ENCODE measurements at regions not wholly inside any gene's neighbourhood (a gene's known extent, or its start where the extent isn't known, plus 50 kb on each side); places are given as distances from the start of the nearest gene placed in this dataset.
"Not testable (repeated sequence)": the region's sequence is repeated elsewhere in the genome, so short reads cannot be mapped to it uniquely, and the experiment has no call there.

DNA sequence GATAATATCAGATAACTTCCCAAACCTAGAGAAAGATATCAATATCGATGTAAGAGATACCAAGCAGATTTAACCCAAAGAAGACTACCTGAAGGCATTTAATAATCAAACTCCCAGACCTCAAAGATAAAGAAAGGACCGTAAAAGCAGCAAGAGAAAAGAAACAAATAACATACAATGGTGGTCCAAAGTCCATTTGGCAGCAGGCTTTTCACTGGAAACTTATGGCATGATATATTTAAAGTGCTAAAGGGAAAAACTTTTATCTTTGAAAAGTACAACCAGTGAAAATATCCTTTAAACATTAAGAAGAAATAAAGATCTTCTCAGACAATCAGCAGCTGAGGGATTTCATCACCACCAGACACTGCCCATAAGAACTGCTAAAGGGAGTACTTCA lies 812.7 kb upstream of the ADAMTS5 start:
- WGBS, 3 donors: 93 to 97% (median 94%) methylated on average over 2 of the region's 2 CpGs
- Histone ChIP-seq H3K36me3 (ENCODE audit: insufficient read depth in 1 of 2, low read depth in 1 of 2) (no peaks in the 10 kb centered on the region), H3K4me3 (no peak overlapping the region), H3K9me3 (no peaks in the 10 kb centered on the region), H3K27me3 (ENCODE audit: insufficient read depth in 3 of 3, low read length in 2 of 3) (no peaks in the 10 kb centered on the region), H3K27ac (no peak overlapping the region), H3K4me1 (no peaks in the 10 kb centered on the region)
- TF ChIP-seq, protein P1, sequence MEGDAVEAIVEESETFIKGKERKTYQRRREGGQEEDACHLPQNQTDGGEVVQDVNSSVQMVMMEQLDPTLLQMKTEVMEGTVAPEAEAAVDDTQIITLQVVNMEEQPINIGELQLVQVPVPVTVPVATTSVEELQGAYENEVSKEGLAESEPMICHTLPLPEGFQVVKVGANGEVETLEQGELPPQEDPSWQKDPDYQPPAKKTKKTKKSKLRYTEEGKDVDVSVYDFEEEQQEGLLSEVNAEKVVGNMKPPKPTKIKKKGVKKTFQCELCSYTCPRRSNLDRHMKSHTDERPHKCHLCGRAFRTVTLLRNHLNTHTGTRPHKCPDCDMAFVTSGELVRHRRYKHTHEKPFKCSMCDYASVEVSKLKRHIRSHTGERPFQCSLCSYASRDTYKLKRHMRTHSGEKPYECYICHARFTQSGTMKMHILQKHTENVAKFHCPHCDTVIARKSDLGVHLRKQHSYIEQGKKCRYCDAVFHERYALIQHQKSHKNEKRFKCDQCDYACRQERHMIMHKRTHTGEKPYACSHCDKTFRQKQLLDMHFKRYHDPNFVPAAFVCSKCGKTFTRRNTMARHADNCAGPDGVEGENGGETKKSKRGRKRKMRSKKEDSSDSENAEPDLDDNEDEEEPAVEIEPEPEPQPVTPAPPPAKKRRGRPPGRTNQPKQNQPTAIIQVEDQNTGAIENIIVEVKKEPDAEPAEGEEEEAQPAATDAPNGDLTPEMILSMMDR (IDR thresholded peaks at IDR 0.05): no peak
- ATAC-seq (no peak), DNase-seq (no peak)
- intact Hi-C loops (cut with DNase I): no loop called here

DNA sequence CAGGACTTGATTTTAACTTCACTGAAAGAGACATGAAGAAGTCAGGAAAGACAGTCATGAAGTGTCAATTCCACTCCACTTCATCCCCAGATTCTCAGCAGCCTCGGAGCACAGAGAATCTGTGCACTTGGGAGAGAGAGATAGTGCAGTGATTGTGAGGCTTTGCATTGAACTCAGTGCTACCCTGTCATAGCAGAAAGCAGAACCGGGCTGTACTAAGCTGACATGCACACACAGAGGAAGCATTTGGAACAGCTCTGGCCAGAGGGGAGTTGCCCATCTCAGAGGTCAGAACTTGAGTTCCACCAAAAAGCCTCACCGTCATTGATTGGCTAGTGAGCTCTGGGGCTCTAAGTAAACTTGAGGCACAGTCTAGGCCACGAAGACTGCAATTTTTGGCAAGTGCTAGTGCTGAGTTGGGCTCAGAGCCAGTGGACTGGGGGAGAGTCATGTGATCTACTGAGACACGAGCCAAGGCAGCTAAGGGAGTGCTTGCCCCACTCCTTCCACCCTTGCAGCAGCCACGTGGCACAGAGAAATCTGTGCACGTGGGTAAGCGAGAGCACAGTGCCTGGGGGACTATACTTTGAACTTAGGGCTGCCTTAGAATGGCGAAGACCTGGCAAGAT lies 810.2 kb upstream of the ADAMTS5 start:
- peak in 1 of 2 donors; percentile 42 for DNase-seq
- no peak for ATAC-seq
- no peak overlapping the region for H3K4me3 ChIP-seq
- 48 to 54% (median 53%) methylated on average over 9 of the region's 9 CpGs for WGBS, 3 donors
- no peak overlapping the region for H3K27ac ChIP-seq
- H3K9me3 ChIP-seq: no peaks in the 10 kb centered on the region
- intact Hi-C loops (cut with DNase I): no loop called here
- no peaks in the 10 kb centered on the region for H3K27me3 ChIP-seq (ENCODE audit: insufficient read depth in 3 of 3, low read length in 2 of 3)
- TF ChIP-seq, protein P1 (IDR thresholded peaks at IDR 0.05): no peak
- H3K36me3 ChIP-seq (ENCODE audit: insufficient read depth in 1 of 2, low read depth in 1 of 2): no peaks in the 10 kb centered on the region
- H3K4me1 ChIP-seq: peaks cover 7% of the 10 kb centered on the region

DNA sequence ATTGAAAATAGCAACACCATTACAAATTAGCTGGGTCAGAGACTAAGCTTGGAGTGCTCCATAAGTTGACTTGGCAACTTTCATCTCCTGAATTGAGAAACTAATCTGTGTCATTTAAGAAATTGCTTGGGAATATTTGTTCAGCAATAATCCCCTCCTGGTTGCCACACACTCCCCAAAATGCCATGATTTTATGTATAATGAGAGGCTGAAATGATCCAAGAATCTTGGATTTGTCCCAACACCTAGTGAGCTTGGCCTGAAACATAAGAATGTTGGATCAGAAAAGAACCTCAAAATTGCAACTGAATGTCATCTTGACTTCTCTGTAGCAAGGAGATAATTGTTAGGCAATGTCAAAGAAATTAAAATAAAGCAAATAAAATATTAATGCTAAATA lies 805.9 kb upstream of the ADAMTS5 start:
- DNase-seq (no peak), ATAC-seq (no peak)
- Histone ChIP-seq H3K36me3 (ENCODE audit: insufficient read depth in 1 of 2, low read depth in 1 of 2) (no peaks in the 10 kb centered on the region), H3K9me3 (no peaks in the 10 kb centered on the region), H3K4me1 (peaks cover 7% of the 10 kb centered on the region), H3K27ac (no peak overlapping the region), H3K4me3 (no peak overlapping the region), H3K27me3 (ENCODE audit: insufficient read depth in 3 of 3, low read length in 2 of 3) (no peaks in the 10 kb centered on the region)
- intact Hi-C loops (cut with DNase I): no loop called here
- TF ChIP-seq, protein P1 (IDR thresholded peaks at IDR 0.05): no peak

DNA sequence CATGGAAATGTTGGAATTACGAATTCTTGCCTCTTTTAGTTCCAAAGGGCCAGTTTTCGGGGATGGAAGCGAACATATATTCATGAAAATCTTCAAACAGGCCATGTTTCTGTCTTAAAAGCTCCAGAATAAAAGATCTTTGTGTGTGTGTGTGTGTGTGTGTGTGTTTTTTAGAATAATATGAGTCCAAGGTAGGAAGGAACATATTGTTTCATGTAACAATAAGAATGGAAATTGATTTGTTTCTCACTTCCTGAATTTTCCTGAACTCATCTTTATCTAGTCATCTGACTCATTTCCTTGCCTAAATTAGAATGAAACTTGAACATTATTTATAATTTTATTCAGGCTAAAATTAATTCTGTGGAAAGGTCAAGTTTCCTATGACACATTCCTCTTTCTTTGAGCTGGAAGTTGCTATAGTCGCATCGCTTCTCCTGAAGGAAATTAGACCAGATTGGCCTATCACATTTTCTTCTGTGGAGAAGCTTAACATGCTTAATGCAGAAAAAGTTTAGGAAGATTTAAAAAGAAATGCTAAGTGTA lies 805.1 kb upstream of the ADAMTS5 start:
- Histone ChIP-seq H3K4me1 (peaks cover 7% of the 10 kb centered on the region), H3K36me3 (ENCODE audit: insufficient read depth in 1 of 2, low read depth in 1 of 2) (no peaks in the 10 kb centered on the region), H3K27me3 (ENCODE audit: insufficient read depth in 3 of 3, low read length in 2 of 3) (no peaks in the 10 kb centered on the region), H3K27ac (no peak overlapping the region), H3K9me3 (no peaks in the 10 kb centered on the region), H3K4me3 (no peak overlapping the region)
- TF ChIP-seq, protein P1 (IDR thresholded peaks at IDR 0.05): no peak
- 70 to 72% (median 71%) methylated on average over 5 of the region's 5 CpGs for WGBS, 3 donors
- ATAC-seq (no peak), DNase-seq (no peak)
- intact Hi-C loops (cut with DNase I): no loop called here

DNA sequence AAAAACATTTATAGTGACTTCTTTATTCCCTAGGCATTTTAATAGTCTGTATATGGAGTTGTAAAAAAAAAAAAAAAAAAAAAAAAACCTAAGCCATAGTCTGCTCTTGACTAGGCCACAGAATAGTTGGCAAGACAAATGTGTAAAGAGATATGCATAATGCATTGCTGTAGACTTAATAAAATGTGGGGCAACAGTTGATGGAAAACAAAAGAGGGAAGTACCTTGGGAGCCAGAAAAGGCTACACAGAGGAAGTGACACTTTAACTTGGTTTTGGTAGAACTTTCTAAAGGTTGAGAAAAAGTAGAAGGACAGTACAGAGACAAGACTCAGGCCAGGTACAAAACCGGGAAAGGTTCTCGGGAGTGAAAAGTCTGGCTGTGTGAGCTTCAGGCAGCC lies 802.9 kb upstream of the ADAMTS5 start:
- H3K27ac ChIP-seq: no peak overlapping the region
- DNase-seq (no peak), ATAC-seq (no peak)
- H3K9me3 ChIP-seq: no peaks in the 10 kb centered on the region
- H3K36me3 ChIP-seq (ENCODE audit: insufficient read depth in 1 of 2, low read depth in 1 of 2): no peaks in the 10 kb centered on the region
- H3K4me3 ChIP-seq: no peak overlapping the region
- TF ChIP-seq, protein P1 (IDR thresholded peaks at IDR 0.05): no peak
- 76 to 88% (median 80%) methylated on average over 2 of the region's 2 CpGs for WGBS, 3 donors
- intact Hi-C loops (cut with DNase I): no loop called here
- no peaks in the 10 kb centered on the region for H3K27me3 ChIP-seq (ENCODE audit: insufficient read depth in 3 of 3, low read length in 2 of 3)
- peaks cover 7% of the 10 kb centered on the region for H3K4me1 ChIP-seq

DNA sequence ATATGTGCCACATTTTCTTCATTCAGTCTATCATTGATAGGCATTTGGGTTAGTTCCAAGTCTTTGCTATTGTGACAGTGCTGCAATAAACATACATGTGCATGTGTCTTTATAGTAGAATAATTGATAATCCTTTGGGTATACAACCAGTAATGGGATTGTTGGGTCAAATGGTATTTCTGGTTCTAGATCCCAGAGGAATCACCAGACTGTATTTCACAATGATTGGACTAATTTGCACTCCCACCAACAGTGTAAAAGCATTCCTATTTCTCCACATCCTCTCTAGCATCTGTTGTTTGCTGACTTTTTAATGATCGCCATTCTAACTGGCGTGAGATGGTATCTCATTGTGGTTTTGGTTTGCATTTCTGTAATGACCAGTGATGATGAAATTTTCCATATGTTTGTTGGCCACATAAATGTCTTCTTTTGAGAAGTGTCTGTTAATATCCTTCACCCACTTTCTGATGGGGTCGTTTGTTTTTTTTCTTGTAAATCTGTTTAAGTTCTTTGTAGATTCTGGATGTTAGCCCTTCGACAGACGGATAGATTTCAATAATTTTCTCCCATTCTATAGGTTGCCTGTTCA lies 801.3 kb upstream of the ADAMTS5 start:
- DNase-seq; H3K27ac ChIP-seq; ATAC-seq; H3K27me3 ChIP-seq (ENCODE audit: insufficient read depth in 3 of 3, low read length in 2 of 3); H3K4me3 ChIP-seq; H3K9me3 ChIP-seq; H3K36me3 ChIP-seq (ENCODE audit: insufficient read depth in 1 of 2, low read depth in 1 of 2); H3K4me1 ChIP-seq; intact Hi-C loops (cut with DNase I): not testable (repeated sequence)
- WGBS, 3 donors: 94 to 97% (median 95%) methylated on average over 5 of the region's 5 CpGs

Data from psoas muscle (tissue), 7 donors.